HG03460 (cell line): ENCODE measurements at regions not wholly inside any gene's neighbourhood (a gene's known extent, or its start where the extent isn't known, plus 50 kb on each side); places are given as distances from the start of the nearest gene placed in this dataset.
A peak's percentile ranks its signal among the peaks of the same experiment; 100 is the strongest.

Experiments used
- ATAC-seq: cut with Tn5 transposase; IDR thresholded peaks from one replicate; pipeline ENCODE4 v1.9.1; 2021; ENCODE audit not compliant: unreplicated experiment

- no peak for ATAC-seq
Observed at GRCh38 chr10:108465871-108466641, 1301.5 kb upstream of the SORCS1 start.

GRCh38 chr10:108462005-108462404 lies 1297.5 kb upstream of the SORCS1 start:
- ATAC-seq, result no peak

GRCh38 chr10:108454793-108455192 lies 1290.3 kb upstream of the SORCS1 start:
- no peak for ATAC-seq

GRCh38 chr10:108454224-108454623 lies 1289.7 kb upstream of the SORCS1 start:
- no peak for ATAC-seq

- no peak for ATAC-seq
Observed at GRCh38 chr10:108453166-108453565, 1288.7 kb upstream of the SORCS1 start.

GRCh38 chr10:108452533-108452932 lies 1288.0 kb upstream of the SORCS1 start:
- no peak for ATAC-seq

- peak; percentile 54 for ATAC-seq
Observed at GRCh38 chr10:108450280-108450679, 1285.8 kb upstream of the SORCS1 start.

- no peak for ATAC-seq
Observed at GRCh38 chr10:108445746-108446145, 1281.2 kb upstream of the SORCS1 start.

GRCh38 chr10:108443636-108444035 lies 1279.1 kb upstream of the SORCS1 start:
- ATAC-seq, result peak; percentile 91

GRCh38 chr10:108439397-108439796 lies 1274.9 kb upstream of the SORCS1 start:
- no peak for ATAC-seq

- ATAC-seq, result no peak
Observed at GRCh38 chr10:108436096-108436495, 1271.6 kb upstream of the SORCS1 start.

GRCh38 chr10:108434559-108435252 lies 1270.2 kb upstream of the SORCS1 start:
- ATAC-seq, result no peak

GRCh38 chr10:108427146-108427545 lies 1262.6 kb upstream of the SORCS1 start:
- no peak for ATAC-seq

GRCh38 chr10:108425283-108425964 lies 1260.9 kb upstream of the SORCS1 start:
- no peak for ATAC-seq

- no peak for ATAC-seq
Observed at GRCh38 chr10:108424656-108425055, 1260.2 kb upstream of the SORCS1 start.

- no peak for ATAC-seq
Observed at GRCh38 chr10:108422286-108422685, 1257.8 kb upstream of the SORCS1 start.

GRCh38 chr10:108421266-108421665 lies 1256.8 kb upstream of the SORCS1 start:
- ATAC-seq, result no peak

- ATAC-seq, result no peak
Observed at GRCh38 chr10:108413954-108414353, 1249.4 kb upstream of the SORCS1 start.

- ATAC-seq, result no peak
Observed at GRCh38 chr10:108412323-108412722, 1247.8 kb upstream of the SORCS1 start.

- no peak for ATAC-seq
Observed at GRCh38 chr10:108411894-108412293, 1247.4 kb upstream of the SORCS1 start.

GRCh38 chr10:108411206-108411605 lies 1246.7 kb upstream of the SORCS1 start:
- no peak for ATAC-seq

- ATAC-seq, result no peak
Observed at GRCh38 chr10:108410236-108410635, 1245.7 kb upstream of the SORCS1 start.
